ENCODE measurements at regions not wholly inside any gene's neighbourhood (a gene's known extent, or its start where the extent isn't known, plus 50 kb on each side); places are given as distances from the start of the nearest gene placed in this dataset.

DNA sequence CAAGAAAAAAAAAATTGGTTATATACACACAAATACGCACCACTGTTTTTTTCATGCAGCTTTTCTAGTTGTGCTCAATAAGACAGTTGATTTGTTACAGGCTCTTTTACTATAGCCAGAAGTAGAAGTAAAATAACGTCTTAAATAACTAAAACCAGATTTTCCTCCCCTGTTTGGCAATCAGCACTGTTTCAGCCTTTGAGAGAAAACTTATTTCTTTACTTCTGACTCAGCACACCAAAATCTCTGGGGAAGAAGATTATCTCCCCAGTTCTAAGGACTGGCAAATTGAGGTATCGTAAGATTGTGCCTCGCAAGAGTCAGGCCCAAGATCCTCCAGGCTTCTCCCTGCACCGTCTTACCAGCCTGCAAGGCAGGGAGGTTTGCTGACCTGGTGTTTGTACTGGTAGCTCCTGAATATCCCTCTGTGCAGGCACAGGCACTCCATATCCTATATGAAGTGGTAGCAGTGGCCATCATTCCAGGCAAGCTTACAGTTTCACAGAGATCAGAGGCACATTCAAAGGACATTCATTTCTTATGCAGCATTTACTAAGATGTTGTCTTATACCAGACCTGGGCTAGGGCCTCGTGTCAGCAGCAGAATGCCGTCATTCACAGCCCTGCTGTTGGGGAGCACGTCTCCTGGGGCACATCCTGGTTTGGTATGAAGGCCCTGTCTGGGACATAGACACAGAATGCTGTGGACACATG, 268.2 kb downstream of the ZNF536 start:
- Histone ChIP-seq H3K36me3 (no peaks in the 10 kb centered on the region), H3K9me3 (no peaks in the 10 kb centered on the region), H3K27me3 (no peaks in the 10 kb centered on the region), H3K4me1 (no peaks in the 10 kb centered on the region), H3K4me3 (no peak overlapping the region), H3K27ac (no peak overlapping the region)
- intact Hi-C loops (cut with DNase I): no loop called here
- TF ChIP-seq, protein P1, sequence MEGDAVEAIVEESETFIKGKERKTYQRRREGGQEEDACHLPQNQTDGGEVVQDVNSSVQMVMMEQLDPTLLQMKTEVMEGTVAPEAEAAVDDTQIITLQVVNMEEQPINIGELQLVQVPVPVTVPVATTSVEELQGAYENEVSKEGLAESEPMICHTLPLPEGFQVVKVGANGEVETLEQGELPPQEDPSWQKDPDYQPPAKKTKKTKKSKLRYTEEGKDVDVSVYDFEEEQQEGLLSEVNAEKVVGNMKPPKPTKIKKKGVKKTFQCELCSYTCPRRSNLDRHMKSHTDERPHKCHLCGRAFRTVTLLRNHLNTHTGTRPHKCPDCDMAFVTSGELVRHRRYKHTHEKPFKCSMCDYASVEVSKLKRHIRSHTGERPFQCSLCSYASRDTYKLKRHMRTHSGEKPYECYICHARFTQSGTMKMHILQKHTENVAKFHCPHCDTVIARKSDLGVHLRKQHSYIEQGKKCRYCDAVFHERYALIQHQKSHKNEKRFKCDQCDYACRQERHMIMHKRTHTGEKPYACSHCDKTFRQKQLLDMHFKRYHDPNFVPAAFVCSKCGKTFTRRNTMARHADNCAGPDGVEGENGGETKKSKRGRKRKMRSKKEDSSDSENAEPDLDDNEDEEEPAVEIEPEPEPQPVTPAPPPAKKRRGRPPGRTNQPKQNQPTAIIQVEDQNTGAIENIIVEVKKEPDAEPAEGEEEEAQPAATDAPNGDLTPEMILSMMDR (IDR thresholded peaks at IDR 0.05): no peak
- DNase-seq (no peak), ATAC-seq (no peak)

DNA sequence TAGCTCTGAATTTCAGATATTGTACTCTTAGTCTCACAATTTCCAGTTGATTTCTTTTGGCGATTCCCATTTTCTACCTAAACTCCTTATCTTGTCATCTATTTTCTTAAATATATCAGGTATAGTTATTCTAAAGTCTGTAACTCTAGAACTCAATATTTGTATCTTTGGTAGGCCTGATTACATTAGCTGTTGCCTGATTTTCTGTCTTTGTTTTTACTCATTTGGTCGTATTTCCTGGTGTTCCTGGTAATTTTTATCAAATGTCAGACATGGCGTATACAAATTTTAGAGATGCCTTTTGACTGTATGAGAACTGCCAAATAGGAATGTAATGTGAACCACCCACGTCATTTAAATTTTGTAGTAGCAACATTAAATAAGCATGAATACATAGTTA, 266.7 kb downstream of the ZNF536 start:
- ATAC-seq: no peak
- no peak for DNase-seq
- no peaks in the 10 kb centered on the region for H3K27me3 ChIP-seq
- no peak overlapping the region for H3K27ac ChIP-seq
- no peaks in the 10 kb centered on the region for H3K36me3 ChIP-seq
- intact Hi-C loops (cut with DNase I): no loop called here
- no peaks in the 10 kb centered on the region for H3K9me3 ChIP-seq
- TF ChIP-seq, protein P1 (IDR thresholded peaks at IDR 0.05): no peak
- no peaks in the 10 kb centered on the region for H3K4me1 ChIP-seq
- no peak overlapping the region for H3K4me3 ChIP-seq

DNA sequence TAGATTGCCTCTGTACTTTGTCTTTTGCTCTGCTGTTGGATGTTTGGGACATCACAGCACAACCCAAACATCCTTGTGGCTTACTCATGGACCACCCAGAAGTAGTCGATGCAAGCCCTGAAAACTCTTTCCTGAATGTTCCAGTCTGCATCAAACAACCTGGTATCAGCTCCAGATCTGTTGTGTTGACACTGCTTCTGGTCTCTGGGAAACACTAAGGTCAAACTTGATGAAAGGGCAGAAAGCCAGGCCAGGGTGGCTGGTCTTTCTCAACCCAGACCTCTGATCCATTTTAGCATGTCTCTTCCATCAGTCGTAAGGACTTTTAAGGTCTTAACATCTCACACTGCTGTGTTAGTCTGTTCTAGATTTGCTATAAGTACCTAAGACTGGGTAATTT, 265.7 kb downstream of the ZNF536 start:
- DNase-seq (no peak), ATAC-seq (no peak)
- H3K36me3 ChIP-seq: no peaks in the 10 kb centered on the region
- H3K9me3 ChIP-seq: no peaks in the 10 kb centered on the region
- TF ChIP-seq, protein P1 (IDR thresholded peaks at IDR 0.05): no peak
- H3K4me1 ChIP-seq: no peaks in the 10 kb centered on the region
- H3K4me3 ChIP-seq: no peak overlapping the region
- no peaks in the 10 kb centered on the region for H3K27me3 ChIP-seq
- intact Hi-C loops (cut with DNase I): no loop called here
- H3K27ac ChIP-seq: no peak overlapping the region

DNA sequence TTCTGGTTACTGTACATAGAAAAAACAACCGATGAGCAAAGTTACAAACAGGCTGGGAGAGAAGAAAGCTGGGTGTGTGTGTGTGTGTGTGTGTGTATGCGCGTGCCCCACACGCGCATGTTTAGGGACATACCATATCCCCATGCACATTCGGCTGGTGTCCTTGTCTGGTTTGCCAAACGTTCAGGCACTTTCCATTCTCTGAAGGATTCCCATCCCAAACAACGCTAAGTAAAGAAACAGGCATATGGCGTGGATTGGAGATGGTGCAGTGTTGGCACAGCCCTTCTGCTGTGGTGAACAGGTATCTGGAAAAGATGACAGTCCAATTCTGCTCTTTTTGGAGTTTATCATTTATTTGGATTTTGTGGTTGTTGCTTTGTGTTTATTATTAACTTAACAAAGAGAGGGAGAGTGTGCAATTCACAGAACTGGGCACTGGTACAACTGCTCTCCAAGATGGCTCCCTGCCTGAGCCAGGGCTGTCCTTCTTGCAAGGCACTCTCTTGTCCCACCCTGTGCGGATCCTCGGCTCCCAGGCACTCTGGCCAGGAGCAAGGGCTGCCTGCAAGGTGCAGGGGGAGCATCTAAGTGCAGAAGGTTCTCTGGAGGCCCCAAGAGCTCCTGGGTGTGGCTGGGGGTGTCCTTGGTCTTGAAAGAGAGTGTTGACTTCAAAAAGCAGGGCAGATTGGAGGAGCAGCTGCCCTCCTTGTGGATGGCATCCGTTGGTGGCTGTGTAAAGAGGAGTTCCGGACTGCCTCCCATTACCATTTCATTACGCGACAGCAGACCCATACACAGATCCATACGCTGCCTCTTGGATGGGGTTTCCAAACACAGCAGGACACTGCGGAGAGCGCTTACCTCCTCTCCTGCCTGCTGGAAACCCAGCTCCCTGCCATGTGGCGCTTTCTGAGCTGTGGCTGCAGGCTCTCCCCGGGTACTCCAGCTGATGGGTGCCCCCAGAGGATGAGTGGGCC, 263.1 kb downstream of the ZNF536 start:
- TF ChIP-seq, protein P1 (IDR thresholded peaks at IDR 0.05): no peak
- H3K9me3 ChIP-seq: no peaks in the 10 kb centered on the region
- intact Hi-C loops (cut with DNase I): no loop called here

DNA sequence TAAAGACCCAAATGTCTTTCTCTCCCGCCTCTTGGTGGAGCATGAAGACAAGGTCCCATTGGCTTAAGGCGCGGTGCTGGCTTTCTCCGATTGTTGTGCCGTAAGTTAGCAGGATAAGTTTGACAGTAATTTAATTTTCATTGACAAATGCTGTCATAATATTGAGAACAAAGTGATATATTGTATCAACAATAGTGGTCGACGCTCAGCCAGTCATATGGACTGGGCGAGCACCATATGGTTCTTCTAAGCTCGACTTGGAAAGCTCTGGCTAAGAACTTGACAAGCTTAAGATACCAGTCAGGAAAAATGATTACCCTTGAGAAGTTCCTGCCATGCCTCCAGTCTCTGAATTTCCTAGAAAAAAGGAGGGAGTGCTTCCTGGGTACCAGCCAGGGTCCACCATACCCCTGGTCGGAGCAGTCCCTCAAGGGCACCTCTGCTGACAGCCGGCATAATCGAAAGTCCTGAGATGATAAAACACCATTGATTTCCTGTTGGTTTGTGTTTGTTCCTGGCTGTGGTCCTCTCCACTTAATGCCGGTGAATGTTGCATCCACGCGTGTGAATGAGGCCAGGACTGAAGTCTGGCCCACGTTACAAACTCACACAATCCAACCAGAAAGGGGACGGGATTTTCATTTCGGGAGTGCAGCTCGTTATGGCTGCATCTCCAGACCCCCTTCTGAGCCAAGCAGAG, 262.1 kb downstream of the ZNF536 start:
- ATAC-seq (no peak), DNase-seq (no peak)
- Histone ChIP-seq H3K9me3 (no peaks in the 10 kb centered on the region), H3K4me3 (no peak overlapping the region), H3K36me3 (no peaks in the 10 kb centered on the region), H3K4me1 (no peaks in the 10 kb centered on the region), H3K27ac (no peak overlapping the region), H3K27me3 (no peaks in the 10 kb centered on the region)
- TF ChIP-seq, protein P1 (IDR thresholded peaks at IDR 0.05): no peak
- intact Hi-C loops (cut with DNase I): no loop called here

More for the DNA sequence above, 263.1 kb downstream of the ZNF536 start:
- H3K4me3 ChIP-seq: no peak overlapping the region
- DNase-seq (no peak), ATAC-seq (no peak)
- H3K27ac ChIP-seq: no peak overlapping the region
- no peaks in the 10 kb centered on the region for H3K36me3 ChIP-seq
- no peaks in the 10 kb centered on the region for H3K27me3 ChIP-seq
- no peaks in the 10 kb centered on the region for H3K4me1 ChIP-seq
